B cell (primary cell): ENCODE measurements at regions not wholly inside any gene's neighbourhood (a gene's known extent, or its start where the extent isn't known, plus 50 kb on each side); places are given as distances from the start of the nearest gene placed in this dataset.

Experiments used
- CTCF ChIP-seq: fragments of 200-600 bp; IDR thresholded peaks from one replicate; pipeline ENCODE4 v1.8.0; 2022; ENCODE audit warnings: antibody characterized with exemption, mild to moderate bottlenecking
- EZH2 ChIP-seq: IDR thresholded peaks from 2 replicates; pipeline ENCODE4 v1.6.1; 2012; ENCODE audit warnings: borderline replicate concordance, low read depth, mild to moderate bottlenecking, moderate library complexity, low read length; ENCODE audit not compliant: insufficient read depth, poor library complexity, severe bottlenecking

DNA sequence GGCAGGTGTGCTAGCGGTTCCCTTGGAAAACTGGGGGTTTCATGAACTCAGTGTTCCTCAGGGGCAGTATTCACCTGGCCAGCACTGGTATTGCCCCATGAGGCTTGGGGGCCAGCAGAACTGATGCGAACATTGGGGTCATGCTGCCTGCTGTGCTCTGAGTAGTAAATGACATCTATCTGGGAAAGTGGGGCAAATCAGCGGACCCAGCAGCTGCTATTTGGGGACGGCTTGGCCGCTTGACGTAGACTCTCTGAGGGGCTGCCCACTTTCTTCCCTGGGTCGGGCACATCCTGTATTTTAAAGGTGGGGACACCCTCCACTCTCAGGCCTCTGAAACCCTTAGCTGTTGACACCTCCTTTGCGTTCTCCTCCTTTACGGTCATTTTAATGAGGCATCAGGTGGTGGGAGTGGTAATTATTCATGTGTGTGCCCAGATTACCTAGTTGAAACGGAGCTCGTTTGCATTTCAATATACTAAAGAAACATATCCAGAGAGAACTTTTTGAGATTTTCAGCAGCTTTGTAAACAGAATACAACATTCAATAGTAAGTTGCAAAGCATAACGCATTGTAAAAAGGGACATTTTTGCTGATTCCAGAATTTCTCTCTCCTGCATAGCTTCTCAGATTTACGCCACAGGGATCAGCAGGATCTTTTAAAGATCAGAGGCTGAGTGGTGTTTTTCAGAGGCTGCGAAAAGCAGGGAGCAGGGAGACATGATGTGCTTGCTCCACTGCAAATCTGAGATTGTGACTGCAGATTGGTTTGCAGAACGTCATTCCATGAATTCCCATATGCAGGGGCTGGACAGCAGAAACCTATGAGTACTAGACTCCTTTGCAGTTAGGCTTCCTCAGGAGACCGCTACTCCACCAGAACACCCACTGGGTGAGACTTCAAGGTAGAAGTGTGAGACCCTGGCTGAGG lies 56.8 kb upstream of the ZFR start:
- TF ChIP-seq CTCF, result no peak
- no peak for TF ChIP-seq EZH2
